ENCODE measurements at regions not wholly inside any gene's neighbourhood (a gene's known extent, or its start where the extent isn't known, plus 50 kb on each side); places are given as distances from the start of the nearest gene placed in this dataset.

- POLR2A ChIA-PET, result no interaction called here
- H3K4me1 Mint-ChIP-seq (ENCODE audit: low read depth), result no peaks in the 10 kb centered on the region
- H3K36me3 Mint-ChIP-seq (ENCODE audit: low read depth), result no peaks in the 10 kb centered on the region
- H3K9me3 ChIP-seq (ENCODE audit: control insufficient read depth in 1 of 2, insufficient read depth in 1 of 2, low read length in 2 of 2), result no peaks in the 10 kb centered on the region
- no peak overlapping the region for H3K4me3 ChIP-seq (ENCODE audit: low read length)
- no peak overlapping the region for H3K27ac Mint-ChIP-seq
- no peak overlapping the region for H3K27ac ChIP-seq (ENCODE audit: low read depth in 1 of 2, low read length in 2 of 2)
- intact Hi-C loops (cut with DNase I, micrococcal nuclease), result no loop called here
- no peaks in the 10 kb centered on the region for H3K36me3 ChIP-seq (ENCODE audit: insufficient read depth, low read length)
- TF ChIP-seq, protein P1, sequence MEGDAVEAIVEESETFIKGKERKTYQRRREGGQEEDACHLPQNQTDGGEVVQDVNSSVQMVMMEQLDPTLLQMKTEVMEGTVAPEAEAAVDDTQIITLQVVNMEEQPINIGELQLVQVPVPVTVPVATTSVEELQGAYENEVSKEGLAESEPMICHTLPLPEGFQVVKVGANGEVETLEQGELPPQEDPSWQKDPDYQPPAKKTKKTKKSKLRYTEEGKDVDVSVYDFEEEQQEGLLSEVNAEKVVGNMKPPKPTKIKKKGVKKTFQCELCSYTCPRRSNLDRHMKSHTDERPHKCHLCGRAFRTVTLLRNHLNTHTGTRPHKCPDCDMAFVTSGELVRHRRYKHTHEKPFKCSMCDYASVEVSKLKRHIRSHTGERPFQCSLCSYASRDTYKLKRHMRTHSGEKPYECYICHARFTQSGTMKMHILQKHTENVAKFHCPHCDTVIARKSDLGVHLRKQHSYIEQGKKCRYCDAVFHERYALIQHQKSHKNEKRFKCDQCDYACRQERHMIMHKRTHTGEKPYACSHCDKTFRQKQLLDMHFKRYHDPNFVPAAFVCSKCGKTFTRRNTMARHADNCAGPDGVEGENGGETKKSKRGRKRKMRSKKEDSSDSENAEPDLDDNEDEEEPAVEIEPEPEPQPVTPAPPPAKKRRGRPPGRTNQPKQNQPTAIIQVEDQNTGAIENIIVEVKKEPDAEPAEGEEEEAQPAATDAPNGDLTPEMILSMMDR (IDR thresholded peaks at IDR 0.05), result no peak
- H3K27me3 ChIP-seq (ENCODE audit: control insufficient read depth in 1 of 2, insufficient read depth in 2 of 2, low read length in 2 of 2), result no peaks in the 10 kb centered on the region
- H3K4me1 ChIP-seq (ENCODE audit: insufficient read depth, low read length), result no peaks in the 10 kb centered on the region
- H3K4me3 Mint-ChIP-seq, result no peak overlapping the region
- peaks cover 4% of the 10 kb centered on the region for H3K27me3 Mint-ChIP-seq
- ATAC-seq (ENCODE audit: poor library complexity) (no peak), DNase-seq (no peak)
- no peaks in the 10 kb centered on the region for H3K9me3 Mint-ChIP-seq
- CTCF ChIA-PET, result no interaction called here
Observed at GRCh38 chr9:109729513-109729912, 50.5 kb upstream of the PALM2AKAP2 start.
